Activated CD8-positive, alpha-beta T cell treated with anti-CD3 and anti-CD28 coated beads for 36 hours (primary cell): ENCODE measurements at regions not wholly inside any gene's neighbourhood (a gene's known extent, or its start where the extent isn't known, plus 50 kb on each side); places are given as distances from the start of the nearest gene placed in this dataset.
"Not testable (repeated sequence)": the region's sequence is repeated elsewhere in the genome, so short reads cannot be mapped to it uniquely, and the experiment has no call there.

Experiments
- ATAC-seq: fragments of 200-7000 bp; cut with Tn5 transposase; one replicate; pipeline ENCODE4 v1.10.0; 2021; ENCODE audit warnings: mild to moderate bottlenecking, moderate library complexity
- CTCF ChIA-PET: fragments of 350-600 bp; sonication (Branson Sonifier 250); formaldehyde crosslinking; loops from one replicate; lab custom pipeline; 2021; ENCODE audit warnings: antibody characterized with exemption; lab: Charles Lee
- POLR2A ChIA-PET: fragments of 350-600 bp; sonication (Branson Sonifier 250); formaldehyde crosslinking; loops from one replicate; lab custom pipeline; 2021; ENCODE audit warnings: antibody characterized with exemption; lab: Charles Lee
- DNase-seq: peaks from one replicate; pipeline ENCODE4 v3.0.0-alpha.2; 2020
- H3K27ac Mint-ChIP-seq: one replicate; pipeline ENCODE4 v1.8.0; 2021; ENCODE audit warnings: mild to moderate bottlenecking, mixed read lengths
- H3K27me3 Mint-ChIP-seq: one replicate; pipeline ENCODE4 v1.8.0; 2021; ENCODE audit warnings: mixed read lengths
- H3K36me3 Mint-ChIP-seq: one replicate; pipeline ENCODE4 v1.8.0; 2021; ENCODE audit warnings: low read depth, mixed read lengths
- H3K4me1 Mint-ChIP-seq: one replicate; pipeline ENCODE4 v1.8.0; 2021; ENCODE audit warnings: low read depth, mixed read lengths
- H3K4me3 Mint-ChIP-seq: one replicate; pipeline ENCODE4 v1.8.0; 2021; ENCODE audit warnings: mild to moderate bottlenecking, moderate library complexity, mixed read lengths
- H3K9me3 Mint-ChIP-seq: one replicate; pipeline ENCODE4 v1.8.0; 2021; ENCODE audit warnings: mixed read lengths
- CTCF ChIP-seq: fragments of 200-600 bp; IDR thresholded peaks from one replicate; pipeline ENCODE4 v1.8.0; 2022; ENCODE audit warnings: antibody characterized with exemption, mild to moderate bottlenecking
- intact Hi-C: fragments of 100-400 bp; cut with micrococcal nuclease; formaldehyde crosslinking; loops from one replicate; pipeline ENCODE4 v1.10.0; 2022

- Mint-ChIP-seq H3K27me3 (peaks cover 1% of the 10 kb centered on the region), H3K9me3 (peaks cover 2% of the 10 kb centered on the region), H3K36me3 (no peaks in the 10 kb centered on the region), H3K27ac (no peak overlapping the region), H3K4me3 (no peak overlapping the region), H3K4me1 (peaks cover 2% of the 10 kb centered on the region)
- CTCF ChIA-PET = interaction anchor here (1.0 to 1.8 kb wide), 2 partner anchors 20 to 111 kb away, joined by 3 to 5 read pairs; no protein-coding TSS in a partner anchor
- ATAC-seq = no peak
- intact Hi-C loops = no loop called here
- POLR2A ChIA-PET = no interaction called here
- no peak for DNase-seq
- no peak for TF ChIP-seq CTCF
These were observed 313.1 kb downstream of the SV2B start for GRCh38 chr15:91413142-91413541.

GRCh38 chr15:91414124-91414523 lies 314.1 kb downstream of the SV2B start:
- H3K4me3 Mint-ChIP-seq = no peak overlapping the region
- DNase-seq = no peak
- peaks cover 2% of the 10 kb centered on the region for H3K9me3 Mint-ChIP-seq
- ATAC-seq = no peak
- H3K27ac Mint-ChIP-seq = no peak overlapping the region
- peaks cover 2% of the 10 kb centered on the region for H3K4me1 Mint-ChIP-seq
- H3K36me3 Mint-ChIP-seq = no peaks in the 10 kb centered on the region
- intact Hi-C loops = no loop called here
- H3K27me3 Mint-ChIP-seq = peaks cover 1% of the 10 kb centered on the region
- POLR2A ChIA-PET = no interaction called here
- CTCF ChIA-PET = interaction anchor here (1.8 kb wide), 1 partner anchor 112 kb away, joined by 5 read pairs; no protein-coding TSS in a partner anchor
- TF ChIP-seq CTCF = no peak

- ATAC-seq, H3K27me3 Mint-ChIP-seq, POLR2A ChIA-PET, intact Hi-C loops, DNase-seq, H3K4me1 Mint-ChIP-seq, H3K27ac Mint-ChIP-seq, H3K36me3 Mint-ChIP-seq, H3K9me3 Mint-ChIP-seq, H3K4me3 Mint-ChIP-seq, CTCF ChIA-PET: not testable (repeated sequence)
These were observed 315.2 kb downstream of the SV2B start for GRCh38 chr15:91415258-91415657.

GRCh38 chr15:91420689-91421088 lies 320.6 kb downstream of the SV2B start:
- Mint-ChIP-seq H3K4me1 (peaks cover 7% of the 10 kb centered on the region), H3K27ac (no peak overlapping the region), H3K27me3 (peaks cover 3% of the 10 kb centered on the region), H3K36me3 (no peaks in the 10 kb centered on the region), H3K4me3 (no peak overlapping the region), H3K9me3 (no peaks in the 10 kb centered on the region)
- TF ChIP-seq CTCF = no peak
- ATAC-seq = no peak
- ChIA-PET POLR2A (no interaction called here), CTCF (no interaction called here)
- intact Hi-C loops = no loop called here
- DNase-seq = no peak

GRCh38 chr15:91422797-91423196 lies 322.7 kb downstream of the SV2B start:
- ChIA-PET CTCF (no interaction called here), POLR2A (no interaction called here)
- Mint-ChIP-seq H3K4me3 (no peak overlapping the region), H3K27ac (no peak overlapping the region), H3K27me3 (peaks cover 3% of the 10 kb centered on the region), H3K4me1 (peaks cover 7% of the 10 kb centered on the region), H3K36me3 (no peaks in the 10 kb centered on the region), H3K9me3 (no peaks in the 10 kb centered on the region)
- intact Hi-C loops = no loop called here
- ATAC-seq (no peak), DNase-seq (no peak)
- TF ChIP-seq CTCF = no peak

GRCh38 chr15:91424001-91424400 lies 323.9 kb downstream of the SV2B start:
- Mint-ChIP-seq H3K4me3 (no peak overlapping the region), H3K9me3 (no peaks in the 10 kb centered on the region), H3K36me3 (no peaks in the 10 kb centered on the region), H3K4me1 (peaks cover 7% of the 10 kb centered on the region), H3K27me3 (peaks cover 2% of the 10 kb centered on the region), H3K27ac (no peak overlapping the region)
- intact Hi-C loops = no loop called here
- POLR2A ChIA-PET = no interaction called here
- CTCF ChIA-PET = interaction anchor here (1.1 kb wide), 1 partner anchor 121 kb away, joined by 3 read pairs; no protein-coding TSS in a partner anchor
- no peak for DNase-seq
- no peak for TF ChIP-seq CTCF
- ATAC-seq = no peak
